ENCODE measurements at regions not wholly inside any gene's neighbourhood (a gene's known extent, or its start where the extent isn't known, plus 50 kb on each side); places are given as distances from the start of the nearest gene placed in this dataset.

- no peaks in the 10 kb centered on the region for H3K36me3 ChIP-seq (ENCODE audit: control insufficient read depth, insufficient read depth, low read length)
- ATAC-seq = no peak
- intact Hi-C loops (cut with micrococcal nuclease; ENCODE audit: unreplicated experiment) (no loop called here), in situ Hi-C loops (cut with HindIII; ENCODE audit: low pct_unique_long_range_greater_than_20kb, low sequenced_read_pairs) (no loop called here)
- no peaks in the 10 kb centered on the region for H3K9me3 ChIP-seq (ENCODE audit: control insufficient read depth, insufficient read depth, low read depth, low read length)
- POLR2A ChIA-PET = no interaction called here
- no peak overlapping the region for H3K4me3 ChIP-seq (ENCODE audit: low read depth in 2 of 2, low read length in 2 of 2)
- CTCF ChIA-PET = no interaction called here
- no peak overlapping the region for H3K27ac ChIP-seq (ENCODE audit: low read length)
- no peak for DNase-seq (ENCODE audit: low read depth, low spot score)
- H3K27me3 ChIP-seq (ENCODE audit: control insufficient read depth, insufficient read depth, low read length) = no peaks in the 10 kb centered on the region
- BruUV-seq (replicated peaks) = no TSS peak
- no peak for TF ChIP-seq SIN3A (IDR thresholded peaks at IDR 0.05; ENCODE audit: borderline replicate concordance, insufficient read depth, low read depth, low read length)
- no peaks in the 10 kb centered on the region for H3K4me1 ChIP-seq (ENCODE audit: control insufficient read depth, insufficient read depth, low read length)
Observed at GRCh38 chr4:81838586-81838985, 366.9 kb upstream of the RASGEF1B start.

GRCh38 chr4:81836716-81837115, 365.0 kb upstream of the RASGEF1B start:
- ChIA-PET POLR2A (no interaction called here), CTCF (no interaction called here)
- Histone ChIP-seq H3K4me3 (ENCODE audit: low read depth in 2 of 2, low read length in 2 of 2) (no peak overlapping the region), H3K27me3 (ENCODE audit: control insufficient read depth, insufficient read depth, low read length) (no peaks in the 10 kb centered on the region), H3K27ac (ENCODE audit: low read length) (no peak overlapping the region), H3K36me3 (ENCODE audit: control insufficient read depth, insufficient read depth, low read length) (no peaks in the 10 kb centered on the region), H3K4me1 (ENCODE audit: control insufficient read depth, insufficient read depth, low read length) (no peaks in the 10 kb centered on the region), H3K9me3 (ENCODE audit: control insufficient read depth, insufficient read depth, low read depth, low read length) (no peaks in the 10 kb centered on the region)
- no peak for TF ChIP-seq TCF7L2 (IDR thresholded peaks at IDR 0.05; ENCODE audit: low read depth, low read length)
- TF ChIP-seq SIN3A (IDR thresholded peaks at IDR 0.05; ENCODE audit: borderline replicate concordance, insufficient read depth, low read depth, low read length) = no peak
- no peak for TF ChIP-seq CTCF (IDR thresholded peaks at IDR 0.05)
- TF ChIP-seq REST (IDR thresholded peaks at IDR 0.05; ENCODE audit: insufficient read depth in 1 of 2, low read depth in 2 of 2, low read length in 1 of 2) = no peak
- no peak for TF ChIP-seq POLR2AphosphoS5 (IDR thresholded peaks at IDR 0.05; ENCODE audit: low read depth, low read length)
- DNase-seq (ENCODE audit: low read depth, low spot score) (no peak), ATAC-seq (no peak)
- in situ Hi-C loops (cut with HindIII; ENCODE audit: low pct_unique_long_range_greater_than_20kb, low sequenced_read_pairs) = no loop called here
- intact Hi-C loops (cut with micrococcal nuclease; ENCODE audit: unreplicated experiment) = no loop called here
- no TSS peak for BruUV-seq (replicated peaks)

GRCh38 chr4:81833576-81833975, 361.9 kb upstream of the RASGEF1B start:
- in situ Hi-C loops (cut with HindIII; ENCODE audit: low pct_unique_long_range_greater_than_20kb, low sequenced_read_pairs) (no loop called here), intact Hi-C loops (cut with micrococcal nuclease; ENCODE audit: unreplicated experiment) (no loop called here)
- no peak overlapping the region for H3K4me3 ChIP-seq (ENCODE audit: low read depth in 2 of 2, low read length in 2 of 2)
- H3K9me3 ChIP-seq (ENCODE audit: control insufficient read depth, insufficient read depth, low read depth, low read length) = no peaks in the 10 kb centered on the region
- H3K27me3 ChIP-seq (ENCODE audit: control insufficient read depth, insufficient read depth, low read length) = no peaks in the 10 kb centered on the region
- POLR2A ChIA-PET = no interaction called here
- no peak for DNase-seq (ENCODE audit: low read depth, low spot score)
- no TSS peak for BruUV-seq (replicated peaks)
- CTCF ChIA-PET = no interaction called here
- H3K4me1 ChIP-seq (ENCODE audit: control insufficient read depth, insufficient read depth, low read length) = no peaks in the 10 kb centered on the region
- no peak for ATAC-seq
- TF ChIP-seq CTCF (IDR thresholded peaks at IDR 0.05) = no peak
- TF ChIP-seq POLR2AphosphoS5 (IDR thresholded peaks at IDR 0.05; ENCODE audit: low read depth, low read length) = no peak
- no peak overlapping the region for H3K27ac ChIP-seq (ENCODE audit: low read length)
- no peaks in the 10 kb centered on the region for H3K36me3 ChIP-seq (ENCODE audit: control insufficient read depth, insufficient read depth, low read length)

Data from Panc1 (cell line).